Heart left ventricle (tissue), 16 donors: ENCODE measurements at regions not wholly inside any gene's neighbourhood (a gene's known extent, or its start where the extent isn't known, plus 50 kb on each side); places are given as distances from the start of the nearest gene placed in this dataset.

Source experiments
- ATAC-seq, 4 donors: fragments of 200-7000 bp; cut with Tn5 transposase; one replicate each; pipeline ENCODE4 v1.9.1; 2020 to 2022; ENCODE audit warnings: moderate library complexity in 4 of 4, mild to moderate bottlenecking in 3 of 4, moderate number of reproducible peaks in 1 of 4
- DNase-seq, 5 donors: peaks; one replicate each; pipeline ENCODE4 v3.0.0-alpha.2; 2020
- H3K27ac ChIP-seq, 12 donors: fragments of 200-600 bp; sonication (generic) in 4 of 12; one replicate each; pipeline versions ENCODE4 v1.5.0 to v1.8.0; 2016 to 2022; ENCODE audit warnings: mild to moderate bottlenecking in 2 of 12
- H3K27me3 ChIP-seq, 9 donors: fragments of 200-600 bp; sonication (generic) in 2 of 9; one replicate each; pipeline versions ENCODE4 v1.5.1 to v1.8.0; 2016 to 2022; ENCODE audit warnings: mild to moderate bottlenecking in 3 of 9
- H3K36me3 ChIP-seq, 9 donors: fragments of 200-600 bp; sonication (generic) in 2 of 9; one replicate each; pipeline versions ENCODE4 v1.5.0 to v1.8.0; 2018 to 2022; ENCODE audit warnings: mild to moderate bottlenecking in 2 of 9
- H3K4me1 ChIP-seq, 12 donors: fragments of 200-600 bp; sonication (generic) in 4 of 12; one replicate each; pipeline versions ENCODE4 v1.5.0 to v1.8.0; 2016 to 2022; ENCODE audit warnings: mild to moderate bottlenecking in 3 of 12
- H3K4me3 ChIP-seq, 12 donors: fragments of 200-600 bp; sonication (generic) in 4 of 12; one replicate each; pipeline versions ENCODE4 v1.5.0 to v1.8.0; 2017 to 2022; ENCODE audit warnings: mild to moderate bottlenecking in 9 of 12, moderate library complexity in 4 of 12
- H3K9me3 ChIP-seq, 12 donors: fragments of 200-600 bp; sonication (generic) in 4 of 12; one replicate each; pipeline versions ENCODE4 v1.5.0 to v1.8.0; 2016 to 2022; ENCODE audit warnings: mild to moderate bottlenecking in 1 of 12
- POLR2A ChIP-seq, 2 donors: fragments of 450-650 bp; IDR thresholded peaks; one replicate each; pipeline ENCODE4 v1.6.1; 2017; ENCODE audit warnings: antibody characterized with exemption in 2 of 2, mild to moderate bottlenecking in 2 of 2, moderate library complexity in 2 of 2
- WGBS, 4 donors: extraction: QIAGEN DNeasy Blood & Tissue Kit in 2 of 4; methylation state at CpG; one replicate each; pipeline versions ENCODE4 v1.1.5 to v1.1.7; 2013 to 2018; 5-methylcytosine and 5-hydroxymethylcytosine counted together
- intact Hi-C, 10 donors: fragments of 100-400 bp; cut with DNase I; formaldehyde crosslinking; loops; one replicate each; pipeline versions ENCODE4 v1.11.1 to v1.14.2; 2022
- TF ChIP-seq, protein P1 (sequence below), 12 donors: fragments of 200-600 bp; sonication (generic) in 4 of 12; IDR thresholded peaks; one replicate each; pipeline versions ENCODE4 v1.5.0 to v1.8.0; 2018 to 2022; ENCODE audit warnings: antibody characterized with exemption in 12 of 12, mild to moderate bottlenecking in 5 of 12
- donor health status: ischemic (EF 13 %, LVEDD 7.1; RV severe dilation, severe dysfunction).
- donor health status: healthy with polysubstance abuse.
- donor health status: DM: no; HTN: yes; CAD: no.
- donor health status: DM: no; HTN: no; CAD: no.
- donor health status: ischemic (EF 25% LVEDD 6.9; RV normal size, moderate dysfunction).
- donor health status: ischemic (EF 25% LVEDD 5.7; RV mildly dilated, moderate dysfunction).
- donor health status: healthy.
- donor health status: DM: yes; HTN: yes; CAD: no.
- donor health status: ischemic (EF 35%, LVEDD 5.7; RV mildly dilated, moderate dysfunction).
- donor health status: nonischemic (EF 11% LVEDD 7.7; RV severe dilation, severe dysfunction).
- donor health status: DM: yes; HTN: yes; CAD: no.
- donor health status: PGD.
- donor health status: ischemic (EF 29% LVEDD 5.4; RV normal size, mild dysfunction).
- donor health status: nonischemic (EF 23%, LVEDD 6.1; RV moderate dilation, normal function).

DNA sequence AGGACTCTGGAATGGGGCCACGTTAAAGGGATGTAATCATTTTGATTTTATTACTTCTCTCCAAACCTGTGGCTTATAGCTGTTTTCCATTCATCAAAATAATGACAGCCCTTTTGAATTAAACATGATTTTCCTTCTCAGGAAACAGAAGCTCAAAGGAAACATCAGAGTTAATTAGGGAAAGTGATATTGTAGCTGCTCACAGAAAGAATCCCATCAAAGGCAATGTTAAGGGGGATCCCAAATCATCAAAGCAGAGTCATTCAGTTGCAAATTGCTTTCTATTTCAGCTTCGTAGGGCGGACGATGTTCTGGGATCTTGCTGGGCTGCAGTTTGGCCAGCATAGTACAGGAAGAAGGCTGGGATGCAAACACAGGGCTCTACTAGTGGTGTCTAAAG lies 563.2 kb downstream of the CCSER2 start:
- WGBS, 4 donors = 59 to 77% (median 67%) methylated on average over 4 of the region's 4 CpGs
- Histone ChIP-seq H3K27ac (no peak overlapping the region), H3K27me3 (no peaks in the 10 kb centered on the region), H3K4me1 (peaks cover 0 to 4% (median 0%) of the 10 kb centered on the region in 12 donors), H3K4me3 (no peak overlapping the region), H3K9me3 (peaks cover 0 to 7% (median 0%) of the 10 kb centered on the region in 12 donors), H3K36me3 (no peaks in the 10 kb centered on the region)
- intact Hi-C loops = no loop called here
- no peak for TF ChIP-seq POLR2A (IDR thresholded peaks at IDR 0.05)
- TF ChIP-seq, protein P1, sequence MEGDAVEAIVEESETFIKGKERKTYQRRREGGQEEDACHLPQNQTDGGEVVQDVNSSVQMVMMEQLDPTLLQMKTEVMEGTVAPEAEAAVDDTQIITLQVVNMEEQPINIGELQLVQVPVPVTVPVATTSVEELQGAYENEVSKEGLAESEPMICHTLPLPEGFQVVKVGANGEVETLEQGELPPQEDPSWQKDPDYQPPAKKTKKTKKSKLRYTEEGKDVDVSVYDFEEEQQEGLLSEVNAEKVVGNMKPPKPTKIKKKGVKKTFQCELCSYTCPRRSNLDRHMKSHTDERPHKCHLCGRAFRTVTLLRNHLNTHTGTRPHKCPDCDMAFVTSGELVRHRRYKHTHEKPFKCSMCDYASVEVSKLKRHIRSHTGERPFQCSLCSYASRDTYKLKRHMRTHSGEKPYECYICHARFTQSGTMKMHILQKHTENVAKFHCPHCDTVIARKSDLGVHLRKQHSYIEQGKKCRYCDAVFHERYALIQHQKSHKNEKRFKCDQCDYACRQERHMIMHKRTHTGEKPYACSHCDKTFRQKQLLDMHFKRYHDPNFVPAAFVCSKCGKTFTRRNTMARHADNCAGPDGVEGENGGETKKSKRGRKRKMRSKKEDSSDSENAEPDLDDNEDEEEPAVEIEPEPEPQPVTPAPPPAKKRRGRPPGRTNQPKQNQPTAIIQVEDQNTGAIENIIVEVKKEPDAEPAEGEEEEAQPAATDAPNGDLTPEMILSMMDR (IDR thresholded peaks at IDR 0.05) = no peak
- DNase-seq = no peak
- no peak for ATAC-seq

DNA sequence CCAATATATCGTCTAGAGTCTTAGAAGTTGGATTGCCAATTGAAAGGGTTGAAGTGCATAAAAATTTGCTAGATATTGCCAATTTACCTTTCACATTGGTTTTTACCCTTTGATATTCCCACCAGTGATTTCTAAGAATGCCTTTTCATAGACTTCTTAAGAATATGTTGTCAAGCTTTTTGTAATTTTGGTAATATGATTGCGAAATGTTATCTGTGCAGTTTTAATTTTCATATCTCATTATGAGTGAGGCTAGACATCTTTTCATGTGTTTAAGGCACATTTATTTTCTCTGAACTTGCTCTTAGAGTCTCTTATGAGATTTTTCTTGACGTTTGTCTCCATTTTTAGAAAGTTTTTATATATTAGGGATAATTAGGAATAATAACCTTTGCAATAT lies 567.2 kb downstream of the CCSER2 start:
- Histone ChIP-seq H3K36me3 (no peaks in the 10 kb centered on the region), H3K4me3 (no peak overlapping the region), H3K9me3 (no peaks in the 10 kb centered on the region), H3K27me3 (no peaks in the 10 kb centered on the region), H3K27ac (no peak overlapping the region), H3K4me1 (peaks cover 0 to 4% (median 0%) of the 10 kb centered on the region in 12 donors)
- intact Hi-C loops = no loop called here
- TF ChIP-seq, protein P1 (IDR thresholded peaks at IDR 0.05) = no peak
- TF ChIP-seq POLR2A (IDR thresholded peaks at IDR 0.05) = no peak
- ATAC-seq = no peak
- 55 to 76% (median 68%) methylated on average over 3 of the region's 3 CpGs for WGBS, 4 donors
- no peak for DNase-seq

DNA sequence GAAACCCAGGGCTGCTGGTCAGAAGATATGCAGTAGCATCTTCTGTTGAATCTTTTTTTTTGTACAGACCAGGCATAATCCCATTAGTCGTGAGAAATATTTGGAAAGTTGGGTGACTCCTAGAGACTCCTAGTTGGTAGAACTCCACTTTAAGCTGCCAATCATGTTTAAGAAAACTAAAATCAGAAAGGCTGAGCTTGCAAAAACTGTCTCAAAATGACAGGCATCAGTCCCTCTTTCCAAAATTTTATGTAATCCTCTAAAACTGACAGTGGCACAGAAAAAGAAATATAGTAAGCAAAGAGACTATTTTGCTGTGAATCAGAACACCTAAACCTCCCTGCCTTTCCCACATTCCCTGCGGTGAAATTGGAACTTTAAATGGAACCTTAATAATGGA lies 568.5 kb downstream of the CCSER2 start:
- no peak overlapping the region for H3K4me3 ChIP-seq
- no peak for TF ChIP-seq POLR2A (IDR thresholded peaks at IDR 0.05)
- TF ChIP-seq, protein P1 (IDR thresholded peaks at IDR 0.05) = no peak
- no peak overlapping the region for H3K27ac ChIP-seq
- ATAC-seq (no peak), DNase-seq (no peak)
- intact Hi-C loops = no loop called here
- H3K36me3 ChIP-seq = no peaks in the 10 kb centered on the region
- H3K27me3 ChIP-seq = peaks cover 0 to 7% (median 0%) of the 10 kb centered on the region in 9 donors
- no peaks in the 10 kb centered on the region for H3K9me3 ChIP-seq
- H3K4me1 ChIP-seq = no peaks in the 10 kb centered on the region
- 85 to 94% (median 87%) methylated on average over 2 of the region's 2 CpGs for WGBS, 4 donors

DNA sequence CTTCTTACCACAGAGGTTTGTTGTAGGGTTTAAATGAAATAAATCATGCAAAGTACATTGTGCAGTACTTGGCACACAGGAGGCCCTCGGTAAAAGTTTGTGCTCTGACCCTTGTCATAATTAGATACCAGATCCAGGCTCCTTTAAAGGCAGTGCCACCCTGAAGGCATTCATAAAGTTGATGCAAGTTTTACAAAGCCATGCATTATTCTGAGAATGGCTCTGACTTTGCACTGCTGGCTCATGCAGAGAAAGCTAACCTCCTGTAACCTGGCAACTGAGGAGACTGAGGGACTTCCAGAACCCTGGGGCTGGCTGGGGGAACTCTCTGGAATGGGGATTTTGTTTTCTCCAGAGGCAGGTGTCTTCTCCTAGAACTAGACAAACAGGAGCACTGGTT lies 570.9 kb downstream of the CCSER2 start:
- intact Hi-C loops = no loop called here
- no peaks in the 10 kb centered on the region for H3K36me3 ChIP-seq
- no peak overlapping the region for H3K4me3 ChIP-seq
- DNase-seq (no peak), ATAC-seq (no peak)
- peaks cover 0 to 7% (median 0%) of the 10 kb centered on the region in 9 donors for H3K27me3 ChIP-seq
- no peaks in the 10 kb centered on the region for H3K9me3 ChIP-seq
- WGBS, 4 donors = 55 to 82% (median 57%) methylated on average over 1 of the region's 1 CpG
- H3K27ac ChIP-seq = no peak overlapping the region
- no peak for TF ChIP-seq POLR2A (IDR thresholded peaks at IDR 0.05)
- TF ChIP-seq, protein P1 (IDR thresholded peaks at IDR 0.05) = no peak
- H3K4me1 ChIP-seq = peaks cover 0 to 10% (median 0%) of the 10 kb centered on the region in 12 donors
